ENCODE measurements at regions not wholly inside any gene's neighbourhood (a gene's known extent, or its start where the extent isn't known, plus 50 kb on each side); places are given as distances from the start of the nearest gene placed in this dataset.

GRCh38 chrX:140848800-140849199 lies 139.2 kb downstream of the LINC00632 start:
- TF ChIP-seq CTCF (conservative IDR thresholded peaks at IDR 0.05) (no peak), EZH2 (IDR thresholded peaks at IDR 0.05; ENCODE audit: low read depth) (no peak)
- no TSS peak for BruUV-seq (replicated peaks)
- H3K27me3 ChIP-seq (ENCODE audit: insufficient read depth, low read depth), result no peaks in the 10 kb centered on the region
- ChIA-PET CTCF (no interaction called here), POLR2A (ENCODE audit: unreplicated experiment) (no interaction called here)
- H3K79me2 ChIP-seq (ENCODE audit: low read depth), result no peaks in the 10 kb centered on the region
- no peaks in the 10 kb centered on the region for H4K20me1 ChIP-seq (ENCODE audit: insufficient read depth)
- H3F3A ChIP-seq (ENCODE audit: insufficient read depth, low read depth), result no peaks in the 10 kb centered on the region
- H3K4me1 ChIP-seq (replicated peaks; ENCODE audit: insufficient read depth), result no peaks in the 10 kb centered on the region
- intact Hi-C loops (cut with micrococcal nuclease; ENCODE audit: unreplicated experiment), result no loop called here
- H3K36me3 ChIP-seq (ENCODE audit: low read depth), result no peaks in the 10 kb centered on the region
- no peak overlapping the region for H3K4me2 ChIP-seq
- DNase-seq, result no peak
- no peak overlapping the region for H2AFZ ChIP-seq
- H3K27ac ChIP-seq, result no peak overlapping the region
- H3K9me3 ChIP-seq (ENCODE audit: insufficient read depth, low read depth), result no peaks in the 10 kb centered on the region
- H3K9me2 ChIP-seq (ENCODE audit: insufficient read depth), result no peaks in the 10 kb centered on the region
- no peak overlapping the region for H3K4me3 ChIP-seq

GRCh38 chrX:140860718-140861117 lies 141.7 kb upstream of the SPANXB1 start:
- Histone ChIP-seq H2AFZ (no peak overlapping the region), H3K4me1 (replicated peaks; ENCODE audit: insufficient read depth) (no peaks in the 10 kb centered on the region), H3K9me3 (ENCODE audit: insufficient read depth, low read depth) (no peaks in the 10 kb centered on the region), H3K4me3 (no peak overlapping the region), H3K4me2 (no peak overlapping the region), H3K79me2 (ENCODE audit: low read depth) (no peaks in the 10 kb centered on the region), H3K27ac (no peak overlapping the region), H3F3A (ENCODE audit: insufficient read depth, low read depth) (no peaks in the 10 kb centered on the region), H4K20me1 (ENCODE audit: insufficient read depth) (no peaks in the 10 kb centered on the region), H3K9me2 (ENCODE audit: insufficient read depth) (no peaks in the 10 kb centered on the region), H3K36me3 (ENCODE audit: low read depth) (no peaks in the 10 kb centered on the region), H3K27me3 (ENCODE audit: insufficient read depth, low read depth) (peaks cover 2% of the 10 kb centered on the region; the same call in 1 of the 2 replicates)
- CTCF ChIA-PET, result no interaction called here
- intact Hi-C loops (cut with micrococcal nuclease; ENCODE audit: unreplicated experiment), result no loop called here
- no TSS peak for BruUV-seq (replicated peaks)
- no peak for TF ChIP-seq EZH2 (IDR thresholded peaks at IDR 0.05; ENCODE audit: low read depth)
- no peak for TF ChIP-seq CTCF (conservative IDR thresholded peaks at IDR 0.05)
- DNase-seq, result no peak
- POLR2A ChIA-PET (ENCODE audit: unreplicated experiment), result no interaction called here

- ChIA-PET POLR2A (ENCODE audit: unreplicated experiment) (no interaction called here), CTCF (interaction anchor here (0.6 kb wide), 1 partner anchor 327 kb away, joined by 3 read pairs; no protein-coding TSS in a partner anchor)
- no peak overlapping the region for H3K4me3 ChIP-seq
- H3F3A ChIP-seq (ENCODE audit: insufficient read depth, low read depth), result no peaks in the 10 kb centered on the region
- no peak for DNase-seq
- H2AFZ ChIP-seq, result no peak overlapping the region
- intact Hi-C loops (cut with micrococcal nuclease; ENCODE audit: unreplicated experiment), result no loop called here
- no TSS peak for BruUV-seq (replicated peaks)
- no peaks in the 10 kb centered on the region for H4K20me1 ChIP-seq (ENCODE audit: insufficient read depth)
- no peaks in the 10 kb centered on the region for H3K27me3 ChIP-seq (ENCODE audit: insufficient read depth, low read depth)
- no peaks in the 10 kb centered on the region for H3K9me2 ChIP-seq (ENCODE audit: insufficient read depth)
- H3K9me3 ChIP-seq (ENCODE audit: insufficient read depth, low read depth), result no peaks in the 10 kb centered on the region
- no peaks in the 10 kb centered on the region for H3K79me2 ChIP-seq (ENCODE audit: low read depth)
- TF ChIP-seq EZH2 (IDR thresholded peaks at IDR 0.05; ENCODE audit: low read depth), result no peak
- no peak for TF ChIP-seq CTCF (conservative IDR thresholded peaks at IDR 0.05)
- H3K36me3 ChIP-seq (ENCODE audit: low read depth), result no peaks in the 10 kb centered on the region
- no peak overlapping the region for H3K27ac ChIP-seq
- no peaks in the 10 kb centered on the region for H3K4me1 ChIP-seq (replicated peaks; ENCODE audit: insufficient read depth)
- no peak overlapping the region for H3K4me2 ChIP-seq
These were observed 135.9 kb upstream of the SPANXB1 start for GRCh38 chrX:140866446-140866845.

Data from PC-9 (cell line).